ENCODE measurements at regions not wholly inside any gene's neighbourhood (a gene's known extent, or its start where the extent isn't known, plus 50 kb on each side); places are given as distances from the start of the nearest gene placed in this dataset.

- H3K4me3 ChIP-seq (ENCODE audit: low read length): no peak overlapping the region
- TF ChIP-seq CTCF (IDR thresholded peaks at IDR 0.05; ENCODE audit: low read depth, low read length, poor library complexity, severe bottlenecking) (no peak), EZH2phosphoT487 (IDR thresholded peaks at IDR 0.05; ENCODE audit: borderline replicate concordance, low read length) (no peak)
- peaks cover 21% of the 10 kb centered on the region for H3K4me1 ChIP-seq (ENCODE audit: control insufficient read depth, low read length)
- H3K27me3 ChIP-seq (ENCODE audit: control insufficient read depth, low read length): peaks cover 45% of the 10 kb centered on the region
- no peaks in the 10 kb centered on the region for H3K9me3 ChIP-seq (ENCODE audit: control insufficient read depth, insufficient read depth, low read length)
- no peak overlapping the region for H3K4me2 ChIP-seq (ENCODE audit: low read length)
- H3K27ac ChIP-seq (ENCODE audit: low read depth, low read length): no peak overlapping the region
- H3K79me2 ChIP-seq (ENCODE audit: control insufficient read depth, low read length): no peaks in the 10 kb centered on the region
- peaks cover 5% of the 10 kb centered on the region for H4K20me1 ChIP-seq (ENCODE audit: control insufficient read depth, insufficient read depth, low read depth, low read length)
- no peaks in the 10 kb centered on the region for H3K36me3 ChIP-seq (ENCODE audit: control insufficient read depth, low read length)
- H3F3A ChIP-seq (ENCODE audit: control insufficient read depth, insufficient read depth): no peaks in the 10 kb centered on the region
- H3K9me2 ChIP-seq (replicated peaks; ENCODE audit: control insufficient read depth, low read length): no peaks in the 10 kb centered on the region
Measured at GRCh38 chr13:40149611-40150274, 494.3 kb downstream of the COG6 start.

GRCh38 chr13:40151673-40152072 is 496.2 kb downstream of the COG6 start:
- Histone ChIP-seq H3K4me2 (ENCODE audit: low read length) (no peak overlapping the region), H3K27me3 (ENCODE audit: control insufficient read depth, low read length) (peaks cover 27% of the 10 kb centered on the region), H3K9me2 (replicated peaks; ENCODE audit: control insufficient read depth, low read length) (no peaks in the 10 kb centered on the region), H3K4me3 (ENCODE audit: low read length) (no peak overlapping the region), H3K9me3 (ENCODE audit: control insufficient read depth, insufficient read depth, low read length) (no peaks in the 10 kb centered on the region), H3F3A (ENCODE audit: control insufficient read depth, insufficient read depth) (no peaks in the 10 kb centered on the region), H3K79me2 (ENCODE audit: control insufficient read depth, low read length) (no peaks in the 10 kb centered on the region), H3K4me1 (ENCODE audit: control insufficient read depth, low read length) (peaks cover 5% of the 10 kb centered on the region), H4K20me1 (ENCODE audit: control insufficient read depth, insufficient read depth, low read depth, low read length) (no peaks in the 10 kb centered on the region; the same call in 1 of the 2 replicates), H3K36me3 (ENCODE audit: control insufficient read depth, low read length) (no peaks in the 10 kb centered on the region), H3K27ac (ENCODE audit: low read depth, low read length) (no peak overlapping the region)
- no peak for TF ChIP-seq EZH2phosphoT487 (IDR thresholded peaks at IDR 0.05; ENCODE audit: borderline replicate concordance, low read length)
- no peak for TF ChIP-seq CTCF (IDR thresholded peaks at IDR 0.05; ENCODE audit: low read depth, low read length, poor library complexity, severe bottlenecking)

GRCh38 chr13:40152145-40152544 is 496.7 kb downstream of the COG6 start:
- Histone ChIP-seq H3K4me2 (ENCODE audit: low read length) (no peak overlapping the region), H3K4me1 (ENCODE audit: control insufficient read depth, low read length) (peaks cover under 1% of the 10 kb centered on the region), H3K27me3 (ENCODE audit: control insufficient read depth, low read length) (peaks cover 23% of the 10 kb centered on the region), H3K27ac (ENCODE audit: low read depth, low read length) (no peak overlapping the region), H3K79me2 (ENCODE audit: control insufficient read depth, low read length) (no peaks in the 10 kb centered on the region), H3K9me2 (replicated peaks; ENCODE audit: control insufficient read depth, low read length) (no peaks in the 10 kb centered on the region), H3K36me3 (ENCODE audit: control insufficient read depth, low read length) (no peaks in the 10 kb centered on the region), H3K4me3 (ENCODE audit: low read length) (no peak overlapping the region), H3F3A (ENCODE audit: control insufficient read depth, insufficient read depth) (no peaks in the 10 kb centered on the region), H4K20me1 (ENCODE audit: control insufficient read depth, insufficient read depth, low read depth, low read length) (no peaks in the 10 kb centered on the region; the same call in 1 of the 2 replicates), H3K9me3 (ENCODE audit: control insufficient read depth, insufficient read depth, low read length) (no peaks in the 10 kb centered on the region)
- TF ChIP-seq EZH2phosphoT487 (IDR thresholded peaks at IDR 0.05; ENCODE audit: borderline replicate concordance, low read length): no peak

GRCh38 chr13:40152922-40153321 is 497.5 kb downstream of the COG6 start:
- TF ChIP-seq CTCF (IDR thresholded peaks at IDR 0.05; ENCODE audit: low read depth, low read length, poor library complexity, severe bottlenecking): no peak
- TF ChIP-seq EZH2phosphoT487 (IDR thresholded peaks at IDR 0.05; ENCODE audit: borderline replicate concordance, low read length): no peak
- Histone ChIP-seq H3K4me3 (ENCODE audit: low read length) (no peak overlapping the region), H3K9me2 (replicated peaks; ENCODE audit: control insufficient read depth, low read length) (no peaks in the 10 kb centered on the region), H3K4me2 (ENCODE audit: low read length) (no peak overlapping the region), H3K27ac (ENCODE audit: low read depth, low read length) (no peak overlapping the region), H4K20me1 (ENCODE audit: control insufficient read depth, insufficient read depth, low read depth, low read length) (no peaks in the 10 kb centered on the region; the same call in 1 of the 2 replicates), H3K4me1 (ENCODE audit: control insufficient read depth, low read length) (no peaks in the 10 kb centered on the region), H3K79me2 (ENCODE audit: control insufficient read depth, low read length) (no peaks in the 10 kb centered on the region), H3K9me3 (ENCODE audit: control insufficient read depth, insufficient read depth, low read length) (no peaks in the 10 kb centered on the region), H3K27me3 (ENCODE audit: control insufficient read depth, low read length) (peaks cover 17% of the 10 kb centered on the region), H3K36me3 (ENCODE audit: control insufficient read depth, low read length) (no peaks in the 10 kb centered on the region), H3F3A (ENCODE audit: control insufficient read depth, insufficient read depth) (no peaks in the 10 kb centered on the region)
